DOHH2 (cell line): ENCODE measurements at regions not wholly inside any gene's neighbourhood (a gene's known extent, or its start where the extent isn't known, plus 50 kb on each side); places are given as distances from the start of the nearest gene placed in this dataset.

Experiments
- H3F3A ChIP-seq: fragments of 200-600 bp; sonication (generic), shearing (Covaris generic); 2 replicates; pipeline ENCODE4 v1.6.0; 2016; ENCODE audit warnings: antibody characterized with exemption, mild to moderate bottlenecking; ENCODE audit not compliant: control insufficient read depth, insufficient read depth
- H3K27ac ChIP-seq: fragments of 200-600 bp; sonication (generic); 2 replicates; pipeline ENCODE4 v1.5.1; 2014; ENCODE audit warnings: low read depth, mild to moderate bottlenecking, low read length, moderate library complexity
- H3K27me3 ChIP-seq: fragments of 200-600 bp; sonication (generic); 2 replicates; pipeline ENCODE4 v1.6.1; 2014; ENCODE audit warnings: mild to moderate bottlenecking, low read length, mixed read lengths; ENCODE audit not compliant: control insufficient read depth
- H3K36me3 ChIP-seq: fragments of 200-600 bp; sonication (generic); 2 replicates; pipeline ENCODE4 v1.6.1; 2014; ENCODE audit warnings: mild to moderate bottlenecking, low read length, moderate library complexity, mixed read lengths; ENCODE audit not compliant: control insufficient read depth
- H3K4me1 ChIP-seq: fragments of 200-600 bp; sonication (generic); 2 replicates; pipeline ENCODE4 v1.6.1; 2014; ENCODE audit warnings: mild to moderate bottlenecking, low read length, mixed read lengths; ENCODE audit not compliant: control insufficient read depth
- H3K4me2 ChIP-seq: fragments of 200-600 bp; sonication (generic); 2 replicates; pipeline ENCODE4 v1.6.0; 2014; ENCODE audit warnings: mild to moderate bottlenecking, low read length, moderate library complexity
- H3K4me3 ChIP-seq: fragments of 200-600 bp; sonication (generic); 2 replicates; pipeline ENCODE4 v1.5.1; 2014; ENCODE audit warnings: mild to moderate bottlenecking, low read length, mixed read lengths
- H3K79me2 ChIP-seq: fragments of 200-600 bp; sonication (generic); 2 replicates; pipeline ENCODE4 v1.6.1; 2014; ENCODE audit warnings: mild to moderate bottlenecking, low read length, mixed read lengths; ENCODE audit not compliant: control insufficient read depth
- H3K9me2 ChIP-seq: fragments of 200-600 bp; sonication (generic); replicated peaks from 2 replicates; pipeline ENCODE4 v1.6.1; 2014; ENCODE audit warnings: mild to moderate bottlenecking, low read length, mixed read lengths; ENCODE audit not compliant: control insufficient read depth
- H3K9me3 ChIP-seq: fragments of 200-600 bp; sonication (generic); 2 replicates; pipeline ENCODE4 v1.6.1; 2014; ENCODE audit warnings: antibody characterized with exemption, low read length, mixed read lengths; ENCODE audit not compliant: control insufficient read depth, insufficient read depth
- H4K20me1 ChIP-seq: fragments of 200-600 bp; sonication (generic); 2 replicates; pipeline ENCODE4 v1.6.0; 2014; ENCODE audit warnings: low read depth, mild to moderate bottlenecking, antibody characterized with exemption, low read length, moderate library complexity; ENCODE audit not compliant: control insufficient read depth, insufficient read depth
- EZH2phosphoT487 ChIP-seq: fragments of 200-600 bp; sonication (generic); IDR thresholded peaks from 2 replicates; pipeline ENCODE4 v1.6.1; 2017; ENCODE audit warnings: borderline replicate concordance, mild to moderate bottlenecking, antibody characterized with exemption, low read length, moderate library complexity, mixed read lengths
- TF ChIP-seq, protein P1 (sequence below): fragments of 200-600 bp; sonication (generic); IDR thresholded peaks from one replicate; pipeline ENCODE4 v1.5.1; 2014; ENCODE audit warnings: antibody characterized with exemption, mild to moderate bottlenecking, low read depth, low read length; ENCODE audit not compliant: poor library complexity, severe bottlenecking

GRCh38 chr4:85244638-85245037 lies 230.3 kb upstream of the ARHGAP24 start:
- no peaks in the 10 kb centered on the region for H3K27me3 ChIP-seq

DNA sequence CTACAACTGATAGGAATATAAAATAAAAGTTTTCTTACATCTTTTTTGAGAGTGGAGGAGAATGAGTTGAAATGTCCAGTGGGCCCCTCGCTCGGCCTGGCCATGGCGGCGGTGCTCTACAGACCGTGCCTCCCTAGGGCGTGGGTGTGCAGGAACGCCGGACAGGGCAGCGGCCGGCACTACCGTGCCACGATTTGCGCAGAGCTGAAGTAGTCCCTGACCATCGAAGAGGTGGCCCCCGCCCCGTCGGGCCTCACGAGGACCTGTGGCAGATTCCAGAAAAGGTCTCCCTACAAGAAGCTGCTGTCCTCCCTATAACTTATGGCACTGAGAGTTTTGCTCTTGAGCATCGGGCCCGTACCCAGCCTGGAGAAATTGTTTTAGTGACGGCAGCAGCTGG lies 228.9 kb upstream of the ARHGAP24 start:
- H3K4me1 ChIP-seq = no peaks in the 10 kb centered on the region
- no peak overlapping the region for H3K27ac ChIP-seq
- TF ChIP-seq, protein P1, sequence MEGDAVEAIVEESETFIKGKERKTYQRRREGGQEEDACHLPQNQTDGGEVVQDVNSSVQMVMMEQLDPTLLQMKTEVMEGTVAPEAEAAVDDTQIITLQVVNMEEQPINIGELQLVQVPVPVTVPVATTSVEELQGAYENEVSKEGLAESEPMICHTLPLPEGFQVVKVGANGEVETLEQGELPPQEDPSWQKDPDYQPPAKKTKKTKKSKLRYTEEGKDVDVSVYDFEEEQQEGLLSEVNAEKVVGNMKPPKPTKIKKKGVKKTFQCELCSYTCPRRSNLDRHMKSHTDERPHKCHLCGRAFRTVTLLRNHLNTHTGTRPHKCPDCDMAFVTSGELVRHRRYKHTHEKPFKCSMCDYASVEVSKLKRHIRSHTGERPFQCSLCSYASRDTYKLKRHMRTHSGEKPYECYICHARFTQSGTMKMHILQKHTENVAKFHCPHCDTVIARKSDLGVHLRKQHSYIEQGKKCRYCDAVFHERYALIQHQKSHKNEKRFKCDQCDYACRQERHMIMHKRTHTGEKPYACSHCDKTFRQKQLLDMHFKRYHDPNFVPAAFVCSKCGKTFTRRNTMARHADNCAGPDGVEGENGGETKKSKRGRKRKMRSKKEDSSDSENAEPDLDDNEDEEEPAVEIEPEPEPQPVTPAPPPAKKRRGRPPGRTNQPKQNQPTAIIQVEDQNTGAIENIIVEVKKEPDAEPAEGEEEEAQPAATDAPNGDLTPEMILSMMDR = no peak
- TF ChIP-seq EZH2phosphoT487 = no peak
- H3F3A ChIP-seq = no peaks in the 10 kb centered on the region
- no peaks in the 10 kb centered on the region for H3K27me3 ChIP-seq
- H3K36me3 ChIP-seq = no peaks in the 10 kb centered on the region
- no peaks in the 10 kb centered on the region for H3K9me2 ChIP-seq
- H3K4me3 ChIP-seq = no peak overlapping the region
- no peak overlapping the region for H3K4me2 ChIP-seq
- H3K79me2 ChIP-seq = no peaks in the 10 kb centered on the region
- no peaks in the 10 kb centered on the region for H4K20me1 ChIP-seq
- H3K9me3 ChIP-seq = no peaks in the 10 kb centered on the region

More at GRCh38 chr4:85244638-85245037, 230.3 kb upstream of the ARHGAP24 start:
- Histone ChIP-seq H3K4me3 (no peak overlapping the region), H3K4me1 (no peaks in the 10 kb centered on the region), H3K36me3 (no peaks in the 10 kb centered on the region), H3K9me2 (no peaks in the 10 kb centered on the region), H3F3A (no peaks in the 10 kb centered on the region), H4K20me1 (no peaks in the 10 kb centered on the region), H3K4me2 (no peak overlapping the region), H3K27ac (no peak overlapping the region), H3K9me3 (no peaks in the 10 kb centered on the region), H3K79me2 (no peaks in the 10 kb centered on the region)
- TF ChIP-seq, protein P1 = no peak
- TF ChIP-seq EZH2phosphoT487 = no peak

GRCh38 chr4:85250852-85251251 lies 224.1 kb upstream of the ARHGAP24 start:
- no peaks in the 10 kb centered on the region for H3F3A ChIP-seq
- H3K27me3 ChIP-seq = no peaks in the 10 kb centered on the region
- no peak for TF ChIP-seq EZH2phosphoT487
- TF ChIP-seq, protein P1 = no peak
- H3K27ac ChIP-seq = no peak overlapping the region
- no peaks in the 10 kb centered on the region for H3K36me3 ChIP-seq
- H3K4me1 ChIP-seq = no peaks in the 10 kb centered on the region
- no peaks in the 10 kb centered on the region for H3K9me2 ChIP-seq
- no peaks in the 10 kb centered on the region for H4K20me1 ChIP-seq
- H3K9me3 ChIP-seq = no peaks in the 10 kb centered on the region
- no peak overlapping the region for H3K4me2 ChIP-seq
- no peaks in the 10 kb centered on the region for H3K79me2 ChIP-seq
- H3K4me3 ChIP-seq = no peak overlapping the region
